ENCODE measurements at regions not wholly inside any gene's neighbourhood (a gene's known extent, or its start where the extent isn't known, plus 50 kb on each side); places are given as distances from the start of the nearest gene placed in this dataset.

- H3K27ac Mint-ChIP-seq: no peak overlapping the region
- H3K36me3 Mint-ChIP-seq: no peaks in the 10 kb centered on the region
Observed at GRCh38 chr7:63521-64021, 128.8 kb upstream of the FAM20C start.

More at GRCh38 chr7:63521-64021, 128.8 kb upstream of the FAM20C start:
- peak; percentile 7 for ATAC-seq
- TF ChIP-seq HMGA2 (CRISPR knock-in tag; IDR thresholded peaks at IDR 0.05) (no peak), CREM (CRISPR knock-in tag; IDR thresholded peaks at IDR 0.05) (no peak), ATF2 (CRISPR knock-in tag; IDR thresholded peaks at IDR 0.05; ENCODE audit: borderline replicate concordance, low read depth) (no peak), E2F4 (CRISPR knock-in tag; IDR thresholded peaks at IDR 0.05; ENCODE audit: borderline replicate concordance, low read depth) (no peak), ZNF396 (CRISPR knock-in tag; IDR thresholded peaks at IDR 0.05; ENCODE audit: borderline replicate concordance) (no peak), ZNF263 (CRISPR knock-in tag; IDR thresholded peaks at IDR 0.05; ENCODE audit: low read depth) (no peak), FOXP4 (CRISPR knock-in tag; IDR thresholded peaks at IDR 0.05) (no peak), SOX15 (CRISPR knock-in tag; IDR thresholded peaks at IDR 0.05) (no peak), ERG (CRISPR knock-in tag; IDR thresholded peaks at IDR 0.05) (no peak), GRHL2 (CRISPR knock-in tag; IDR thresholded peaks at IDR 0.05; ENCODE audit: insufficient replicate concordance, severe bottlenecking) (no peak), HMGXB4 (CRISPR knock-in tag; IDR thresholded peaks at IDR 0.05) (no peak), ELF4 (CRISPR knock-in tag; IDR thresholded peaks at IDR 0.05; ENCODE audit: low read depth) (no peak)
- TF ChIP-seq, protein P1, sequence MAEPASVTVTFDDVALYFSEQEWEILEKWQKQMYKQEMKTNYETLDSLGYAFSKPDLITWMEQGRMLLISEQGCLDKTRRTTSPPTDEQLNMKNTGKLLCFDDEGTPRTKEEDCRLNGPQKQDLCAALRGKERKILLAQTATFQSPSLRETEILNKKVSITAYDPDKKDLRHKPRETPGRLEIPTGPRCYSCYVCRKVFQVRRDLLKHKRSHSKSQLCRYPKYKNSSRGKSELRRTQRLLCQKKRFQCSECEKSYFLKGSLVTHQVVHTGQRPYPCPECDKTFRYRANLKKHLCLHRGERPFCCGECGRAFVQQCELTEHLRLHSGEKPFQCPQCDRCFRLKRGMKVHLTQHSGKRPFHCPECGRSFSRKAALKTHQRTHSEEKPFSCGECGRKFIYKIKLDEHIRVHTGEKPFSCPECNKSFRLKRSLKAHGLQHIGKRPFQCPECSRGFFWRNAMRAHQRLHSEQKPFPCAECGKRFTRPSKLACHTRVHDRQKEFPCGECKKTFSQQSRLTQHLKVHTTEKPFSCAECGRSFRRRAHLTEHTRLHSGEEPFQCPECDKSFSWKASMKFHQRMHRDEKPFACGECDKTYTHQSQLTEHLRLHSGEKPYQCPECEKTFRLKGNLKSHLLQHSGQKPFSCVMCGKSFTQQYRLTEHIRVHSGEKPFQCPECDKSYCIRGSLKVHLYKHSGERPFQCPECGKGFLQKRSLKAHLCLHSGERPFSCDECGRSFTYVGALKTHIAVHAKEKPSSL (CRISPR knock-in tag; conservative IDR thresholded peaks at IDR 0.05): no peak
- peaks cover 38% of the 10 kb centered on the region for H3K4me1 Mint-ChIP-seq
- no peaks in the 10 kb centered on the region for H3K9me3 Mint-ChIP-seq
- H3K27me3 Mint-ChIP-seq (ENCODE audit: low read depth): no peaks in the 10 kb centered on the region; the same call in 1 of the 2 replicates
- DNase-seq (ENCODE audit: low spot score): no peak
- H3K4me3 Mint-ChIP-seq: no peak overlapping the region
- POLR2A ChIA-PET: no interaction called here
- CTCF ChIA-PET: interaction anchor here (0.7 to 3.1 kb wide), 17 partner anchors 8 to 203 kb away, joined by 3 to 13 read pairs (median 5); partner anchors contain the start of gene FAM20C
